NCI-H1694 (cell line): ENCODE measurements at regions not wholly inside any gene's neighbourhood (a gene's known extent, or its start where the extent isn't known, plus 50 kb on each side); places are given as distances from the start of the nearest gene placed in this dataset.

Experiments
- DNase-seq: peaks from one replicate; lab custom pipeline; 2025; lab: John Stamatoyannopoulos, UW

- no peak for DNase-seq
These were observed 77.7 kb upstream of the MAP4K3 start for GRCh38 chr2:39514825-39515224.

- DNase-seq = no peak
These were observed 78.3 kb upstream of the MAP4K3 start for GRCh38 chr2:39515273-39515896.

- no peak for DNase-seq
These were observed 78.8 kb upstream of the MAP4K3 start for GRCh38 chr2:39515897-39516346.

- DNase-seq = peak; percentile 92
These were observed 79.4 kb upstream of the MAP4K3 start for GRCh38 chr2:39516347-39517101.

GRCh38 chr2:39517102-39517436 is 80.0 kb upstream of the MAP4K3 start:
- no peak for DNase-seq

- no peak for DNase-seq
These were observed 80.5 kb upstream of the MAP4K3 start for GRCh38 chr2:39517622-39518021.

- DNase-seq = no peak
These were observed 82.8 kb upstream of the MAP4K3 start for GRCh38 chr2:39519886-39520285.

GRCh38 chr2:39521876-39522517 is 84.9 kb upstream of the MAP4K3 start:
- no peak for DNase-seq

- no peak for DNase-seq
These were observed 85.4 kb upstream of the MAP4K3 start for GRCh38 chr2:39522518-39522877.

- DNase-seq = no peak
These were observed 86.4 kb upstream of the MAP4K3 start for GRCh38 chr2:39523308-39524044.

- no peak for DNase-seq
These were observed 87.0 kb upstream of the MAP4K3 start for GRCh38 chr2:39524061-39524460.

GRCh38 chr2:39524756-39525635 is 87.9 kb upstream of the MAP4K3 start:
- no peak for DNase-seq

GRCh38 chr2:39525636-39526412 is 88.7 kb upstream of the MAP4K3 start:
- no peak for DNase-seq

- DNase-seq = no peak
These were observed 91.6 kb upstream of the MAP4K3 start for GRCh38 chr2:39528701-39529100.

GRCh38 chr2:39529836-39530235 is 92.8 kb upstream of the MAP4K3 start:
- DNase-seq = no peak

GRCh38 chr2:39530411-39530866 is 93.4 kb upstream of the MAP4K3 start:
- DNase-seq = no peak

GRCh38 chr2:39531220-39531777 is 94.2 kb upstream of the MAP4K3 start:
- no peak for DNase-seq

- DNase-seq = no peak
These were observed 95.8 kb upstream of the MAP4K3 start for GRCh38 chr2:39532933-39533332.

GRCh38 chr2:39534095-39534711 is 97.1 kb upstream of the MAP4K3 start:
- DNase-seq = no peak

- no peak for DNase-seq
These were observed 98.6 kb upstream of the MAP4K3 start for GRCh38 chr2:39535636-39536185.
